ENCODE measurements at regions not wholly inside any gene's neighbourhood (a gene's known extent, or its start where the extent isn't known, plus 50 kb on each side); places are given as distances from the start of the nearest gene placed in this dataset.

DNA sequence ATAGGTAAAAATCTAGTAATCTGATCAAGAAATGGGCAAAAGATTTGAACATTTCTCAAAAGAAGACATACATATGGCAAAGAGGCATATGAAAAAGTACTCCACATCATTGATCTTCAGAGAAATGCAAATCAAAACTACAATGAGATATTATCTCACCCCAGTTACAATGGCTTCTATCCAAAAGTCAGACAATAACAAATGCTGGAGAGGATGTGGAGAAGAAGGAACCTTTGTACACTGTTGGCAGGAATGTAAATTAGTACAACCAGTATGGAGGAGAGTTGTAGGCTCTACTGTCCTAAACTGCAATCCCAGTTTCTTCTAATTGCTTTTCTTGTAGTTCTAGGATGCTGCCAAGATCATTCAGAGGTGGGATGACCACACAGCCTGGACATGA is 193.5 kb upstream of the RFX3 start:
- H3K36me3 ChIP-seq (ENCODE audit: control insufficient read depth, insufficient read depth, low read length), result no peaks in the 10 kb centered on the region
- H3K27ac ChIP-seq, result no peak overlapping the region
- no peak overlapping the region for H3K4me3 ChIP-seq (ENCODE audit: low read depth, low read length)
- H3K4me2 ChIP-seq (ENCODE audit: low read length), result no peak overlapping the region
- no peaks in the 10 kb centered on the region for H3K9me3 ChIP-seq (ENCODE audit: control insufficient read depth, low read length)
- TF ChIP-seq, protein P1, sequence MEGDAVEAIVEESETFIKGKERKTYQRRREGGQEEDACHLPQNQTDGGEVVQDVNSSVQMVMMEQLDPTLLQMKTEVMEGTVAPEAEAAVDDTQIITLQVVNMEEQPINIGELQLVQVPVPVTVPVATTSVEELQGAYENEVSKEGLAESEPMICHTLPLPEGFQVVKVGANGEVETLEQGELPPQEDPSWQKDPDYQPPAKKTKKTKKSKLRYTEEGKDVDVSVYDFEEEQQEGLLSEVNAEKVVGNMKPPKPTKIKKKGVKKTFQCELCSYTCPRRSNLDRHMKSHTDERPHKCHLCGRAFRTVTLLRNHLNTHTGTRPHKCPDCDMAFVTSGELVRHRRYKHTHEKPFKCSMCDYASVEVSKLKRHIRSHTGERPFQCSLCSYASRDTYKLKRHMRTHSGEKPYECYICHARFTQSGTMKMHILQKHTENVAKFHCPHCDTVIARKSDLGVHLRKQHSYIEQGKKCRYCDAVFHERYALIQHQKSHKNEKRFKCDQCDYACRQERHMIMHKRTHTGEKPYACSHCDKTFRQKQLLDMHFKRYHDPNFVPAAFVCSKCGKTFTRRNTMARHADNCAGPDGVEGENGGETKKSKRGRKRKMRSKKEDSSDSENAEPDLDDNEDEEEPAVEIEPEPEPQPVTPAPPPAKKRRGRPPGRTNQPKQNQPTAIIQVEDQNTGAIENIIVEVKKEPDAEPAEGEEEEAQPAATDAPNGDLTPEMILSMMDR (IDR thresholded peaks at IDR 0.05), result no peak
- H3K9ac ChIP-seq, result no peak overlapping the region
- H2AFZ ChIP-seq, result no peak overlapping the region
- no peaks in the 10 kb centered on the region for H3K79me2 ChIP-seq
- no peaks in the 10 kb centered on the region for H3K4me1 ChIP-seq
- no peaks in the 10 kb centered on the region for H3K27me3 ChIP-seq (ENCODE audit: control insufficient read depth, insufficient read depth, low read length)

DNA sequence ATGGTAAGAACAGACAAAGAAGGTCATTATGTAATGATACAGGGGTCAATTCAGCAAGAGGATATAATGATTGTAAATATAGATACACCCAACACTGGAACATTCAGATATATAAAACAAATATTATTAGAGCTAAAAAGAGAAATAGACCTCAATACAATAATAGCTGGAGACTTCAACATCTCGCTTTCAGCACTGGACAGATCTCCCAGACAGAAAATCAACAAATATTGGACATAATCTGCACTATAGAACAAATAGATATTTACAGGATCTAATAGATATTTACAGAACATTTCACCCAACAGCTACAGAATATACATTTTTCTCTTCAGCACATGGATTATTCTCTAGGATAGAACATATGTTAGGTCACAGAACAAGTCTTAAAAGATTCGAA is 190.6 kb upstream of the RFX3 start:
- H3K4me1 ChIP-seq, result no peaks in the 10 kb centered on the region
- no peaks in the 10 kb centered on the region for H3K9me3 ChIP-seq (ENCODE audit: control insufficient read depth, low read length)
- H3K9ac ChIP-seq, result no peak overlapping the region
- no peaks in the 10 kb centered on the region for H3K36me3 ChIP-seq (ENCODE audit: control insufficient read depth, insufficient read depth, low read length)
- no peaks in the 10 kb centered on the region for H3K79me2 ChIP-seq
- no peak overlapping the region for H3K4me2 ChIP-seq (ENCODE audit: low read length)
- H3K27me3 ChIP-seq (ENCODE audit: control insufficient read depth, insufficient read depth, low read length), result no peaks in the 10 kb centered on the region
- TF ChIP-seq, protein P1 (IDR thresholded peaks at IDR 0.05), result no peak
- H3K27ac ChIP-seq, result no peak overlapping the region
- H2AFZ ChIP-seq, result no peak overlapping the region
- no peak overlapping the region for H3K4me3 ChIP-seq (ENCODE audit: low read depth, low read length)

DNA sequence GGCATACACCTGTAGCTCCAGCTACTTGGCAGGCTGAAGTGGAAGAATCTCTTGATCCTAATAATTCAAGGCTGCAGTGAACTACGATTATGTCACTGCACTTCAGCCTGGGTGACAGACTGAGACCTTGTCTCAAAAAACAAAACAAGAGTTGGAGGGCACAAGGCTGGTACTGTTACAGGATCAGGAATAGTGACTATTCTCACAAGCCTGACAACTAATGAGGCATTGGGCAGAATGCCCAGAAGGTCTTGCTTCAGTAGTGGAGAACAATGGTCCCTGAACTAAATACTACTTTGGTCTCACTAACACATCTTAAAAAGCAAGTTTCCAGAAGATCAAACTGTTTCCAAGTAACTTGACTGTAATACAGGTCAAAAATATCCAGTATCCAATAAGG is 182.9 kb upstream of the RFX3 start:
- TF ChIP-seq, protein P1 (IDR thresholded peaks at IDR 0.05), result no peak
- Histone ChIP-seq H2AFZ (no peak overlapping the region), H3K27me3 (ENCODE audit: control insufficient read depth, insufficient read depth, low read length) (no peaks in the 10 kb centered on the region), H3K4me2 (ENCODE audit: low read length) (no peak overlapping the region), H3K27ac (no peak overlapping the region), H3K4me1 (no peaks in the 10 kb centered on the region), H3K36me3 (ENCODE audit: control insufficient read depth, insufficient read depth, low read length) (no peaks in the 10 kb centered on the region), H3K9me3 (ENCODE audit: control insufficient read depth, low read length) (no peaks in the 10 kb centered on the region), H3K4me3 (ENCODE audit: low read depth, low read length) (no peak overlapping the region), H3K9ac (no peak overlapping the region), H3K79me2 (no peaks in the 10 kb centered on the region)

DNA sequence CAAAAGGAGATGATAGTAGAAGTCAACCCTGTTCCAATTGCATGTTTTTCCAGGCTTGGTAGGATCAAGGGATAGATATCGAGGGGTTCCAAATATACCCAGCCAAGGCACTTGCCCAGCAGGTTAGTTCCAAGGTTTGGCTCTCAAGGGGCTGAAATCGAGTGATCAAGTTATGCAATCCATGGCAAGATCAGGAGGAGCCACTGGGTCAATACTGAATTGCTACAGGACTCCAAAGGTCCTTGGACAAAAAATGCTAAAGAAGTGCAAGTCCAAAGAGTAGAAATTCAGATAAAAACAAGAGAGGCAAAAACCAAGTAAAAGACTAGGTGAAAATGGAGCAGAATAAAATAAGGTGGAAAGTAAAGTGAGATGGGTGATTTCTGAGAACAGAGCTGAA is 179.1 kb upstream of the RFX3 start:
- TF ChIP-seq, protein P1 (IDR thresholded peaks at IDR 0.05), result no peak
- Histone ChIP-seq H3K9me3 (ENCODE audit: control insufficient read depth, low read length) (no peaks in the 10 kb centered on the region), H2AFZ (no peak overlapping the region), H3K4me2 (ENCODE audit: low read length) (no peak overlapping the region), H3K4me1 (no peaks in the 10 kb centered on the region), H3K27me3 (ENCODE audit: control insufficient read depth, insufficient read depth, low read length) (no peaks in the 10 kb centered on the region), H3K36me3 (ENCODE audit: control insufficient read depth, insufficient read depth, low read length) (no peaks in the 10 kb centered on the region), H3K4me3 (ENCODE audit: low read depth, low read length) (no peak overlapping the region), H3K79me2 (no peaks in the 10 kb centered on the region), H3K27ac (no peak overlapping the region), H3K9ac (no peak overlapping the region)

DNA sequence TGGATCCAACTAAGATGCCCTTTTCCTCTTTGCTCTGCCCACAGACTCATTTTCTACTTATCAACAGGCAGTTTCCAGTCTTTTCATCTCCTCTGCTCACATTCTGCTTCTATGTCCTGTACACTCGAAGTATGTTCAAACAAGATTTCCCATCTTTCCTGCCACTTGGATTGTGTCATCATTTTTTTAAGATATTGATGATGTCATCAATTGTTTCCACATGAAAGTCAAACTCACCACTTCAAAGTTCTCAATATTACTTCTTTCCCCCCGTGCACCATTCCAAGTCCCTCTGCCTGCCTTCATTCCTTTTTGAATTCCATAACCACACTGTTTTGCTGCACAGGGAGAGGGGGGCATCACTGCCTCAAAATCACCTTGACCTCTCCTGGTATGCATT is 175.0 kb upstream of the RFX3 start:
- Histone ChIP-seq H3K27ac (no peak overlapping the region), H3K79me2 (no peaks in the 10 kb centered on the region), H3K36me3 (ENCODE audit: control insufficient read depth, insufficient read depth, low read length) (no peaks in the 10 kb centered on the region), H3K27me3 (ENCODE audit: control insufficient read depth, insufficient read depth, low read length) (no peaks in the 10 kb centered on the region), H3K9me3 (ENCODE audit: control insufficient read depth, low read length) (no peaks in the 10 kb centered on the region), H3K9ac (no peak overlapping the region), H3K4me1 (no peaks in the 10 kb centered on the region), H3K4me3 (ENCODE audit: low read depth, low read length) (no peak overlapping the region), H3K4me2 (ENCODE audit: low read length) (no peak overlapping the region), H2AFZ (no peak overlapping the region)
- TF ChIP-seq, protein P1 (IDR thresholded peaks at IDR 0.05), result no peak

Measured in parathyroid adenoma (tissue), 2 donors.